H9 (cell line): ENCODE measurements at regions not wholly inside any gene's neighbourhood (a gene's known extent, or its start where the extent isn't known, plus 50 kb on each side); places are given as distances from the start of the nearest gene placed in this dataset.

Experiments used
- DNase-seq: peaks from one replicate; pipeline ENCODE4 v3.0.0-alpha.2; 2017
- H2AFZ ChIP-seq: one replicate; pipeline ENCODE4 v1.6.1; 2013; ENCODE audit warnings: mild to moderate bottlenecking, low read length, control low read depth, moderate library complexity
- H2AK5ac ChIP-seq: 2 replicates; pipeline ENCODE4 v1.6.1; 2013; ENCODE audit warnings: low read length, control low read depth, mixed read lengths; ENCODE audit not compliant: insufficient read length
- H2BK120ac ChIP-seq: one replicate; pipeline ENCODE4 v1.6.1; 2013; ENCODE audit warnings: low read depth, mild to moderate bottlenecking, low read length, control low read depth, inconsistent platforms; ENCODE audit not compliant: poor library complexity, severe bottlenecking
- H2BK12ac ChIP-seq: 2 replicates; pipeline ENCODE4 v1.6.1; 2013; ENCODE audit warnings: low read length, control low read depth, mixed read lengths, low read depth; ENCODE audit not compliant: insufficient read length
- H2BK15ac ChIP-seq: 2 replicates; pipeline ENCODE4 v1.6.1; 2013; ENCODE audit warnings: low read depth, low read length, control low read depth
- H2BK20ac ChIP-seq: one replicate; pipeline ENCODE4 v1.6.1; 2013; ENCODE audit warnings: low read depth, mild to moderate bottlenecking, low read length, control low read depth, inconsistent platforms; ENCODE audit not compliant: poor library complexity, severe bottlenecking
- H2BK5ac ChIP-seq: 2 replicates; pipeline ENCODE4 v1.6.1; 2013; ENCODE audit warnings: low read length, control low read depth, mixed read lengths; ENCODE audit not compliant: insufficient read length
- H3K14ac ChIP-seq: 2 replicates; pipeline ENCODE4 v1.6.1; 2013; ENCODE audit warnings: low read length, control low read depth; ENCODE audit not compliant: insufficient read depth
- H3K18ac ChIP-seq: 2 replicates; pipeline ENCODE4 v1.6.1; 2013; ENCODE audit warnings: low read depth, mild to moderate bottlenecking, mixed read lengths, low read length, control low read depth; ENCODE audit not compliant: insufficient read length
- H3K23ac ChIP-seq: 2 replicates; pipeline ENCODE4 v1.6.1; 2013; ENCODE audit warnings: low read length, control low read depth, mixed read lengths, low read depth; ENCODE audit not compliant: insufficient read length
- H3K23me2 ChIP-seq: 2 replicates; pipeline ENCODE4 v1.6.1; 2013; ENCODE audit warnings: low read depth, mild to moderate bottlenecking, mixed read lengths, low read length, control low read depth; ENCODE audit not compliant: insufficient read length, poor library complexity, severe bottlenecking
- H3K27ac ChIP-seq: 2 replicates; pipeline ENCODE4 v1.5.1; 2013; ENCODE audit warnings: low read length, control low read depth, mixed read lengths, low read depth; ENCODE audit not compliant: insufficient read length
- H3K27me3 ChIP-seq: 2 replicates; pipeline ENCODE4 v1.6.1; 2013; ENCODE audit warnings: low read length, control low read depth, inconsistent platforms; ENCODE audit not compliant: insufficient read depth
- H3K4ac ChIP-seq: 2 replicates; pipeline ENCODE4 v1.6.1; 2013; ENCODE audit warnings: low read depth, mild to moderate bottlenecking, control low read depth, inconsistent platforms, low read length, moderate library complexity
- H3K4me1 ChIP-seq: 2 replicates; pipeline ENCODE4 v1.6.1; 2013; ENCODE audit warnings: low read length, control low read depth, inconsistent platforms; ENCODE audit not compliant: insufficient read depth
- H3K4me2 ChIP-seq: 2 replicates; pipeline ENCODE4 v1.6.1; 2013; ENCODE audit warnings: low read length, control low read depth, mixed read lengths; ENCODE audit not compliant: insufficient read length, insufficient read depth
- H3K56ac ChIP-seq: 2 replicates; pipeline ENCODE4 v1.6.1; 2013; ENCODE audit warnings: low read depth, mild to moderate bottlenecking, mixed read lengths, low read length, control low read depth; ENCODE audit not compliant: insufficient read length
- H3K79me1 ChIP-seq: 2 replicates; pipeline ENCODE4 v1.6.1; 2013; ENCODE audit warnings: low read depth, mild to moderate bottlenecking, moderate library complexity, low read length, control low read depth, inconsistent platforms; ENCODE audit not compliant: insufficient read depth, poor library complexity, severe bottlenecking
- H3K79me2 ChIP-seq: 2 replicates; pipeline ENCODE4 v1.6.1; 2013; ENCODE audit warnings: low read length, control low read depth, inconsistent platforms; ENCODE audit not compliant: insufficient read depth
- H3K9ac ChIP-seq: 2 replicates; pipeline ENCODE4 v1.6.1; 2013; ENCODE audit warnings: low read length, control low read depth, mixed read lengths; ENCODE audit not compliant: insufficient read length; ENCODE audit errors: extremely low read depth
- H3K9me3 ChIP-seq: one replicate; pipeline ENCODE4 v1.6.1; 2013; ENCODE audit warnings: low read depth, low read length, inconsistent platforms; ENCODE audit not compliant: control insufficient read depth
- H3T11ph ChIP-seq: one replicate; pipeline ENCODE4 v1.6.1; 2013; ENCODE audit warnings: mild to moderate bottlenecking, low read length, control low read depth, inconsistent platforms
- H4K20me1 ChIP-seq: one replicate; pipeline ENCODE4 v1.6.1; 2013; ENCODE audit not compliant: control insufficient read depth, insufficient read length, insufficient read depth
- H4K5ac ChIP-seq: 2 replicates; pipeline ENCODE4 v1.6.1; 2013; ENCODE audit warnings: low read depth, mild to moderate bottlenecking, mixed read lengths, low read length, control low read depth; ENCODE audit not compliant: insufficient read length
- H4K8ac ChIP-seq: replicated peaks from 2 replicates; pipeline ENCODE4 v1.6.1; 2013; ENCODE audit warnings: low read length, control low read depth, mixed read lengths, low read depth; ENCODE audit not compliant: insufficient read length
- H4K91ac ChIP-seq: 2 replicates; pipeline ENCODE4 v1.6.1; 2013; ENCODE audit warnings: low read depth, mild to moderate bottlenecking, moderate library complexity, mixed read lengths, low read length, control low read depth; ENCODE audit not compliant: insufficient read length
- H3K27ac Mint-ChIP-seq, 3 experiments: 2 replicates in 2 of 3; 3 replicates in 1 of 3; pipeline ENCODE4 v1.8.0; 2020 to 2021; ENCODE audit warnings: mixed read lengths in 3 of 3, mild to moderate bottlenecking in 1 of 3, moderate library complexity in 1 of 3
- H3K27me3 Mint-ChIP-seq: 2 replicates; pipeline ENCODE4 v1.8.0; 2021; ENCODE audit warnings: low read depth, mild to moderate bottlenecking, moderate library complexity, mixed read lengths
- H3K36me3 Mint-ChIP-seq, 3 experiments: 2 replicates in 2 of 3; 3 replicates in 1 of 3; pipeline ENCODE4 v1.8.0; 2020 to 2021; ENCODE audit warnings: low read depth in 3 of 3, mixed read lengths in 3 of 3; ENCODE audit not compliant: insufficient read depth in 1 of 3
- H3K4me1 Mint-ChIP-seq, 2 experiments: 2 replicates each; pipeline ENCODE4 v1.8.0; 2020; ENCODE audit warnings: mixed read lengths in 2 of 2
- H3K4me3 Mint-ChIP-seq, 2 experiments: 2 replicates in 1 of 2; 3 replicates in 1 of 2; pipeline ENCODE4 v1.8.0; 2020 to 2021; ENCODE audit warnings: mild to moderate bottlenecking in 2 of 2, mixed read lengths in 2 of 2, moderate library complexity in 1 of 2
- H3K9me3 Mint-ChIP-seq, 2 experiments: 2 replicates in 1 of 2; 3 replicates in 1 of 2; pipeline ENCODE4 v1.8.0; 2020; ENCODE audit warnings: mild to moderate bottlenecking in 2 of 2, mixed read lengths in 2 of 2, moderate library complexity in 1 of 2
- CTCF ChIP-seq: fragments of 200-600 bp; sonication (generic); conservative IDR thresholded peaks from 3 replicates; pipeline ENCODE4 v1.8.0; 2021; ENCODE audit warnings: antibody characterized with exemption, mild to moderate bottlenecking
- WGBS: extraction: QIAGEN DNeasy Blood & Tissue Kit; methylation state at CpG from one replicate; pipeline ENCODE4 v1.1.7; 2013; ENCODE audit warnings: missing lambda C conversion rate, low lambda C conversion rate, mixed read lengths; ENCODE audit not compliant: insufficient read length; ENCODE audit errors: extremely low coverage; 5-methylcytosine and 5-hydroxymethylcytosine counted together

DNA sequence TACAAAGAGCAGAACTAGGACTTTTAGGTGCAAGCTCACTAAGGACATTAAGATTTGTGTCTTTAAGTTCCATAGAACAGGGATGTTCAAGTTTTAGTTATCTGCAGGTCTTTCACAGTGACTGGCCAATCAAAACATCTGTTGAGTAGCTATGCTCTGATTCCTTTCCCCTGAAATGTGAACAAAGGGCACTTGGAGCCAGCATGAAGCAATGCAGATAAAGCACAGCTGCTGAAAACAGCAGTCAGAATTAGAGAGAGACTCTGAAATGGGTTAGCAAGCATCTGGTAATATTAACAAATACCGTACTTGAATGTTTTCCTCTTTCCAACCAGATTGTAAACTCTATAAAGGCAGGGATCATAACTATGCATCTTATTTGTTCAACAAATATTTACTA is 276.9 kb downstream of the RAB28 start:
- Histone ChIP-seq H3K4ac (no peak overlapping the region), H2AFZ (no peak overlapping the region), H3K4me2 (no peak overlapping the region), H2AK5ac (no peak overlapping the region), H4K20me1 (no peaks in the 10 kb centered on the region), H2BK5ac (no peak overlapping the region), H3K9ac (no peak overlapping the region), H3K56ac (no peak overlapping the region), H3K18ac (no peak overlapping the region), H3K14ac (no peak overlapping the region), H2BK15ac (no peak overlapping the region), H2BK12ac (no peak overlapping the region), H2BK120ac (no peak overlapping the region), H4K5ac (no peak overlapping the region), H3K4me1 (no peaks in the 10 kb centered on the region), H3K23me2 (no peaks in the 10 kb centered on the region), H4K8ac (no peak overlapping the region), H3T11ph (no peak overlapping the region), H3K79me1 (no peaks in the 10 kb centered on the region), H3K9me3 (no peaks in the 10 kb centered on the region), H3K79me2 (no peaks in the 10 kb centered on the region), H3K23ac (no peak overlapping the region), H3K27me3 (no peaks in the 10 kb centered on the region), H3K27ac (no peak overlapping the region), H4K91ac (no peak overlapping the region), H2BK20ac (no peak overlapping the region)
- WGBS, result no CpG with 5 or more reads among the region's 1 CpG
- TF ChIP-seq CTCF, result no peak
- no peak for DNase-seq
- Mint-ChIP-seq H3K4me3 (no peak overlapping the region), H3K27me3 (no peaks in the 10 kb centered on the region), H3K27ac (no peak overlapping the region), H3K4me1 (no peaks in the 10 kb centered on the region), H3K36me3 (no peaks in the 10 kb centered on the region), H3K9me3 (no peaks in the 10 kb centered on the region)
